GM23248 (cell line): ENCODE measurements at regions not wholly inside any gene's neighbourhood (a gene's known extent, or its start where the extent isn't known, plus 50 kb on each side); places are given as distances from the start of the nearest gene placed in this dataset.

Source experiments
- EZH2 ChIP-seq: fragments of 200-600 bp; sonication (generic); IDR thresholded peaks from 2 replicates; pipeline ENCODE4 v1.6.1; 2018; ENCODE audit warnings: antibody characterized with exemption, mild to moderate bottlenecking; ENCODE audit not compliant: insufficient read depth, poor library complexity, severe bottlenecking
- EZH2phosphoT487 ChIP-seq: fragments of 200-600 bp; sonication (generic); IDR thresholded peaks from 2 replicates; pipeline ENCODE4 v1.6.1; 2018; ENCODE audit warnings: antibody characterized with exemption, moderate library complexity, mild to moderate bottlenecking, low read depth; ENCODE audit not compliant: insufficient read depth

- TF ChIP-seq EZH2 (no peak), EZH2phosphoT487 (no peak)
Observed at GRCh38 chr2:144210076-144210475, 309.8 kb downstream of the ZEB2 start.
